Lower leg skin (tissue), 3 donors: ENCODE measurements at regions not wholly inside any gene's neighbourhood (a gene's known extent, or its start where the extent isn't known, plus 50 kb on each side); places are given as distances from the start of the nearest gene placed in this dataset.

Source experiments
- CTCF ChIP-seq, 3 donors: fragments of 450-650 bp; IDR thresholded peaks; one replicate each; pipeline ENCODE4 v1.5.1; 2016; ENCODE audit warnings: antibody characterized with exemption in 3 of 3, mild to moderate bottlenecking in 3 of 3, moderate library complexity in 2 of 3
- POLR2A ChIP-seq, 2 donors: fragments of 450-650 bp; IDR thresholded peaks; one replicate each; pipeline ENCODE4 v1.6.1; 2016 to 2017; ENCODE audit warnings: antibody characterized with exemption in 2 of 2, mild to moderate bottlenecking in 1 of 2, moderate library complexity in 1 of 2

- no peak for TF ChIP-seq CTCF (IDR thresholded peaks at IDR 0.05)
- no peak for TF ChIP-seq POLR2A (IDR thresholded peaks at IDR 0.05)
Measured at GRCh38 chr10:125554016-125554703, 128.8 kb downstream of the TEX36 start.
